K562 (cell line): ENCODE measurements at regions not wholly inside any gene's neighbourhood (a gene's known extent, or its start where the extent isn't known, plus 50 kb on each side); places are given as distances from the start of the nearest gene placed in this dataset.

ENCODE experiments used
- ATAC-seq: fragments of 200-7000 bp; cut with Tn5 transposase; 3 replicates; pipeline ENCODE4 v1.9.1; 2020; ENCODE audit warnings: moderate library complexity
- BruUV-seq: library from RNA; stranded (reverse); fragments of 400-500 nt; replicated peaks from 2 replicates; lab custom pipeline; 2021; lab: Mats Ljungman, UMichigan
- CTCF ChIA-PET: fragments of 300-600 bp; formaldehyde crosslinking; extraction: SDS; loops from one replicate; lab custom pipeline; 2021; ENCODE audit warnings: low intra/inter-chr PET ratio; lab: Yijun Ruan, JAX
- POLR2A ChIA-PET: fragments of 300-600, 350-650 bp; sonication (Branson Sonifier 250); formaldehyde crosslinking; extraction: SDS; loops from one replicate; lab custom pipeline; 2021; ENCODE audit warnings: antibody characterized with exemption, inconsistent platforms; lab: Yijun Ruan, JAX
- DNase-seq, 4 experiments: peaks; one replicate each; pipeline versions ENCODE4 v3.0.0 to v3.0.0-alpha.2; 2011 to 2018; ENCODE audit warnings: low spot score in 3 of 4, mixed read lengths in 3 of 4; ENCODE audit errors: extremely low read depth in 1 of 4
- FAIRE-seq: peaks from 2 replicates; lab custom pipeline; 2011; peaks lifted over from hg19 to GRCh38; lab: Jason Lieb, UNC
- H2AFZ ChIP-seq: 2 replicates; pipeline ENCODE4 v1.6.0; 2011; ENCODE audit warnings: low read depth, low read length, control low read depth, inconsistent platforms
- H3K27ac ChIP-seq: fragments of 200-600 bp; 3 replicates; pipeline ENCODE4 v1.8.0; 2011; ENCODE audit warnings: low read depth, mild to moderate bottlenecking, control low read depth, inconsistent platforms, low read length, moderate library complexity, mixed read lengths; ENCODE audit errors: extremely low read depth
- H3K27me3 ChIP-seq, 2 experiments: fragments of 300-600 bp in 1 of 2; 2 replicates in 1 of 2; 3 replicates in 1 of 2; pipeline versions ENCODE4 v1.6.0 to v1.8.0; 2011; ENCODE audit warnings: inconsistent platforms in 2 of 2, low read length in 2 of 2, mild to moderate bottlenecking in 1 of 2, mixed read lengths in 1 of 2, moderate library complexity in 1 of 2; ENCODE audit not compliant: control insufficient read depth in 2 of 2, insufficient read depth in 2 of 2
- H3K36me3 ChIP-seq: fragments of 300-600 bp; 3 replicates; pipeline ENCODE4 v1.8.0; 2011; ENCODE audit warnings: mild to moderate bottlenecking, low read length, inconsistent platforms; ENCODE audit not compliant: control insufficient read depth, insufficient read depth
- H3K4me1 ChIP-seq, 2 experiments: fragments of 200-600 bp in 1 of 2; replicated peaks in 1 of 2; 2 replicates in 1 of 2; 3 replicates in 1 of 2; pipeline versions ENCODE4 v1.5.1 to v1.8.0; 2011; ENCODE audit warnings: inconsistent platforms in 2 of 2, low read length in 2 of 2, mild to moderate bottlenecking in 1 of 2, mixed read lengths in 1 of 2, moderate library complexity in 1 of 2; ENCODE audit not compliant: control insufficient read depth in 2 of 2, insufficient read depth in 2 of 2
- H3K4me2 ChIP-seq: 2 replicates; pipeline ENCODE4 v1.6.1; 2011; ENCODE audit warnings: low read length, control low read depth, inconsistent platforms, mixed read lengths; ENCODE audit not compliant: insufficient read depth
- H3K4me3 ChIP-seq: fragments of 200-600 bp; sonication (generic), shearing (Covaris generic); 2 replicates; pipeline ENCODE4 v1.5.1; 2016; ENCODE audit warnings: control low read depth, inconsistent platforms
- H3K79me2 ChIP-seq: fragments of 200-600 bp; 3 replicates; pipeline ENCODE4 v1.8.0; 2011; ENCODE audit warnings: low read length, inconsistent platforms; ENCODE audit not compliant: control insufficient read depth, insufficient read depth
- H3K9ac ChIP-seq, 2 experiments: 2 replicates each; pipeline versions ENCODE4 v1.6.0 to v1.6.1; 2011; ENCODE audit warnings: low read depth in 2 of 2, low read length in 2 of 2, control low read depth in 1 of 2, inconsistent platforms in 1 of 2, mild to moderate bottlenecking in 1 of 2, mixed read lengths in 1 of 2; ENCODE audit not compliant: insufficient read depth in 1 of 2
- H3K9me1 ChIP-seq: one replicate; pipeline ENCODE4 v1.6.0; 2011; ENCODE audit warnings: inconsistent platforms, mild to moderate bottlenecking, low read length, moderate library complexity; ENCODE audit not compliant: control insufficient read depth, insufficient read depth
- H3K9me3 ChIP-seq: replicated peaks from 2 replicates; pipeline ENCODE4 v1.5.1; 2011; ENCODE audit warnings: low read depth, low read length, inconsistent platforms; ENCODE audit not compliant: control insufficient read depth, insufficient read depth
- H4K20me1 ChIP-seq: replicated peaks from 2 replicates; pipeline ENCODE4 v1.6.1; 2011; ENCODE audit warnings: low read length, inconsistent platforms, mixed read lengths; ENCODE audit not compliant: control insufficient read depth, insufficient read depth
- ARID3A ChIP-seq: IDR thresholded peaks from 2 replicates; pipeline ENCODE4 v1.6.1; 2012; ENCODE audit warnings: low read depth, low read length, improper control_type of control experiment, borderline replicate concordance
- SMARCC2 ChIP-seq: fragments of 450-650 bp; IDR thresholded peaks from 2 replicates; pipeline ENCODE4 v1.6.1; 2017; ENCODE audit warnings: antibody characterized with exemption, moderate library complexity, mild to moderate bottlenecking, low read depth
- ZNF384 ChIP-seq: IDR thresholded peaks from 2 replicates; pipeline ENCODE4 v1.6.1; 2012; ENCODE audit warnings: low read depth, low read length, improper control_type of control experiment
- ZNF395 ChIP-seq: fragments of 200-800 bp; sonication (Bioruptor generic); IDR thresholded peaks from 2 replicates; pipeline ENCODE4 v1.6.1; 2017; ENCODE audit warnings: missing genetic modification characterization, missing compliant biosample characterization
- ZNF407 ChIP-seq: fragments of 450-650 bp; IDR thresholded peaks from 2 replicates; pipeline ENCODE4 v1.6.1; 2016; ENCODE audit warnings: low read depth
- WGBS: fragments of 100-300 bp; shearing (Covaris generic); methylation state at CpG from one replicate; pipeline ENCODE4 v1.1.6; 2016; ENCODE audit warnings: low coverage, mixed read lengths; ENCODE audit not compliant: insufficient coverage; ENCODE audit errors: missing lambda C conversion rate; 5-methylcytosine and 5-hydroxymethylcytosine counted together
- in situ Hi-C: fragments of 300-500 bp; cut with MboI; formaldehyde crosslinking; loops from 4 replicates; pipeline ENCODE4 v1.15.0; 2018; ENCODE audit warnings: inconsistent platforms, mixed read lengths
- intact Hi-C: fragments of 100-400 bp; cut with micrococcal nuclease; formaldehyde crosslinking; loops from 2 replicates; pipeline ENCODE4 v1.14.2; 2022

- Histone ChIP-seq H2AFZ (no peak overlapping the region), H3K4me1 (no peaks in the 10 kb centered on the region), H3K36me3 (no peaks in the 10 kb centered on the region), H3K4me2 (no peak overlapping the region), H4K20me1 (no peaks in the 10 kb centered on the region), H3K9ac (no peak overlapping the region), H3K27ac (no peak overlapping the region), H3K9me3 (no peaks in the 10 kb centered on the region), H3K9me1 (no peaks in the 10 kb centered on the region), H3K79me2 (no peaks in the 10 kb centered on the region), H3K27me3 (no peaks in the 10 kb centered on the region), H3K4me3 (no peak overlapping the region)
- WGBS: 8% methylated on average over 2 of the region's 2 CpGs
- in situ Hi-C loops: no loop called here
- TF ChIP-seq SMARCC2 (no peak), ZNF395 (no peak), ZNF407 (no peak), ARID3A (no peak), ZNF384 (no peak)
- ChIA-PET CTCF (no interaction called here), POLR2A (no interaction called here)
- FAIRE-seq: no peak
- intact Hi-C loops: no loop called here
- DNase-seq: no peak
- ATAC-seq: no peak
- no TSS peak for BruUV-seq
Measured at GRCh38 chr11:100586361-100587101, 100.6 kb upstream of the ARHGAP42 start.
